ENCODE measurements at regions not wholly inside any gene's neighbourhood (a gene's known extent, or its start where the extent isn't known, plus 50 kb on each side); places are given as distances from the start of the nearest gene placed in this dataset.

GRCh38 chr19:28990522-28990921 lies 222.4 kb downstream of the UQCRFS1 start:
- TF ChIP-seq ZBTB17 (tag by site-specific recombination; IDR thresholded peaks at IDR 0.05), result peak; percentile 92
- no peak for TF ChIP-seq KLF7 (tag by site-specific recombination; IDR thresholded peaks at IDR 0.05; ENCODE audit: borderline replicate concordance)
- Histone ChIP-seq H3K4me1 (ENCODE audit: control insufficient read depth, insufficient read depth, low read length) (0 out of 2 replicates have a peak, but pooled peaks cover 7% of the 10 kb centered on the region), H3K27ac (ENCODE audit: extremely low read depth, low read depth, low read length) (no peak overlapping the region), H3K36me3 (ENCODE audit: control insufficient read depth in 2 of 2, insufficient read depth in 1 of 2, low read length in 2 of 2) (no peaks in the 10 kb centered on the region), H3K4me3 (ENCODE audit: low read depth, low read length) (no peak overlapping the region), H3K9me3 (ENCODE audit: control insufficient read depth, insufficient read depth, low read depth, low read length) (peaks cover 17% of the 10 kb centered on the region)
- POLR2A ChIA-PET, result no interaction called here
- CTCF ChIA-PET, result interaction anchor here (0.6 to 1.2 kb wide), 4 partner anchors 97 to 621 kb away, joined by 3 to 6 read pairs (median 3); no protein-coding TSS in a partner anchor

- POLR2A ChIA-PET, result no interaction called here
- Histone ChIP-seq H3K27ac (ENCODE audit: extremely low read depth, low read depth, low read length) (no peak overlapping the region), H3K9me3 (ENCODE audit: control insufficient read depth, insufficient read depth, low read depth, low read length) (peaks cover 13% of the 10 kb centered on the region), H3K4me1 (ENCODE audit: control insufficient read depth, insufficient read depth, low read length) (0 out of 2 replicates have a peak, but pooled peaks cover 7% of the 10 kb centered on the region), H3K4me3 (ENCODE audit: low read depth, low read length) (no peak overlapping the region), H3K36me3 (ENCODE audit: control insufficient read depth in 2 of 2, insufficient read depth in 1 of 2, low read length in 2 of 2) (no peaks in the 10 kb centered on the region)
- CTCF ChIA-PET, result no interaction called here
- no peak for TF ChIP-seq KLF9 (tag by site-specific recombination; IDR thresholded peaks at IDR 0.05; ENCODE audit: low read depth)
- TF ChIP-seq IKZF3 (tag by site-specific recombination; IDR thresholded peaks at IDR 0.05), result no peak
- TF ChIP-seq ZNF280D (tag by site-specific recombination; IDR thresholded peaks at IDR 0.05), result no peak
- TF ChIP-seq PRDM1 (tag by site-specific recombination; IDR thresholded peaks at IDR 0.05), result no peak
- TF ChIP-seq ZNF518A (tag by site-specific recombination; conservative IDR thresholded peaks at IDR 0.05; ENCODE audit: low read depth), result no peak
- TF ChIP-seq ZNF677 (tag by site-specific recombination; IDR thresholded peaks at IDR 0.05), result no peak
- TF ChIP-seq KLF1 (tag by site-specific recombination; IDR thresholded peaks at IDR 0.05), result peak; percentile 46
- peak; percentile 25; the same call in 1 of the 2 replicates for TF ChIP-seq ZIC2 (tag by site-specific recombination; IDR thresholded peaks at IDR 0.05)
- TF ChIP-seq CTCF (tag by site-specific recombination; IDR thresholded peaks at IDR 0.05), result no peak
- TF ChIP-seq ZFP41 (tag by site-specific recombination; IDR thresholded peaks at IDR 0.05; ENCODE audit: borderline replicate concordance), result no peak
- no peak for TF ChIP-seq ZBTB6 (tag by site-specific recombination; IDR thresholded peaks at IDR 0.05)
- no peak for TF ChIP-seq ZNF645 (tag by site-specific recombination; IDR thresholded peaks at IDR 0.05)
- TF ChIP-seq GLIS1 (tag by site-specific recombination; IDR thresholded peaks at IDR 0.05), result 0 out of 2 replicates have a peak, but pooled peaks have one; percentile 11
- TF ChIP-seq ZNF76 (tag by site-specific recombination; IDR thresholded peaks at IDR 0.05; ENCODE audit: borderline replicate concordance, low read depth), result no peak
- no peak for TF ChIP-seq ZNF449 (tag by site-specific recombination; IDR thresholded peaks at IDR 0.05)
- TF ChIP-seq ZNF600 (tag by site-specific recombination; IDR thresholded peaks at IDR 0.05), result no peak
- no peak for TF ChIP-seq ZNF670 (tag by site-specific recombination; IDR thresholded peaks at IDR 0.05; ENCODE audit: low read depth)
- no peak for TF ChIP-seq ZNF350 (tag by site-specific recombination; IDR thresholded peaks at IDR 0.05)
- no peak for TF ChIP-seq ZSCAN30 (tag by site-specific recombination; IDR thresholded peaks at IDR 0.05)
Observed at GRCh38 chr19:28989739-28990138, 223.2 kb downstream of the UQCRFS1 start.
